ENCODE measurements at regions not wholly inside any gene's neighbourhood (a gene's known extent, or its start where the extent isn't known, plus 50 kb on each side); places are given as distances from the start of the nearest gene placed in this dataset.

DNA sequence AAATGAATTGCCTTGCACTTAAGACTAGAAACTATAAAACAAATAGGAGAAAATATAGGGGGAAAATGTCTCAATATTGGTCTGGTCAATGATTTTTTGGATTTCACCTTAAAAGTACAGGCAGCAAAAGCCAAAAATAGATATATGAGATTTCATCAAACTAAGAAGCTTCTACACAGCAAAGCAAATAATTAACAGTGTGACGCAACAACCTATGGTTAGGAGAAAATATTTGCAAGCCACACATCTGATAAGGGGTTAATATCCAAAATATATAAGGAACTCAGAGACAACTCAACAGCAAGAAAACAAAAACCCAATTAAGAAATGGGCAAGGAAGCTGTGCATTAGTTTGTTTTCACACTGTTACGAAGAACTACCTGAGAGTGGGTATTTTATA lies 89.1 kb downstream of the MAIP1 start:
- Histone ChIP-seq H3K79me2 (replicated peaks; ENCODE audit: insufficient read depth) (no peaks in the 10 kb centered on the region), H3K27ac (ENCODE audit: low read depth) (no peak overlapping the region), H3K27me3 (ENCODE audit: insufficient read depth) (no peaks in the 10 kb centered on the region), H3K9me2 (ENCODE audit: insufficient read depth) (peaks cover 6% of the 10 kb centered on the region; the same call in 1 of the 2 replicates), H3F3A (replicated peaks; ENCODE audit: low read depth) (no peaks in the 10 kb centered on the region), H2AFZ (no peak overlapping the region), H3K4me1 (ENCODE audit: insufficient read depth) (no peaks in the 10 kb centered on the region), H3K4me3 (no peak overlapping the region), H3K4me2 (no peak overlapping the region), H4K20me1 (replicated peaks; ENCODE audit: insufficient read depth) (no peaks in the 10 kb centered on the region), H3K36me3 (ENCODE audit: insufficient read depth) (no peaks in the 10 kb centered on the region)
- no peak overlapping the region for H3K27ac Mint-ChIP-seq
- H3K27me3 Mint-ChIP-seq (ENCODE audit: insufficient read depth, low read depth, poor library complexity) = no peaks in the 10 kb centered on the region
- peaks cover 29% of the 10 kb centered on the region for H3K9me3 Mint-ChIP-seq
- H3K4me1 Mint-ChIP-seq = peaks cover 5% of the 10 kb centered on the region; the same call in 2 of the 3 replicates
- TF ChIP-seq EZH2phosphoT487 (IDR thresholded peaks at IDR 0.05; ENCODE audit: unreplicated experiment) (no peak), POLR2AphosphoS5 (IDR thresholded peaks at IDR 0.05; ENCODE audit: low read depth) (no peak), EZH2 (IDR thresholded peaks at IDR 0.05; ENCODE audit: low read depth, unreplicated experiment) (no peak), ETS1 (IDR thresholded peaks at IDR 0.05) (no peak), JUNB (IDR thresholded peaks at IDR 0.05; ENCODE audit: unreplicated experiment) (no peak), ZNF331 (CRISPR knock-in tag; IDR thresholded peaks at IDR 0.05; ENCODE audit: low read depth) (no peak), CREB1 (CRISPR knock-in tag; IDR thresholded peaks at IDR 0.05; ENCODE audit: low read depth) (no peak), CTCF (conservative IDR thresholded peaks at IDR 0.05; ENCODE audit: low read depth in 2 of 2) (no peak), ZNF114 (CRISPR knock-in tag; IDR thresholded peaks at IDR 0.05) (no peak), NANOG (IDR thresholded peaks at IDR 0.05; ENCODE audit: borderline replicate concordance) (no peak), STAT1 (IDR thresholded peaks at IDR 0.05; ENCODE audit: unreplicated experiment) (no peak), ZNF462 (CRISPR knock-in tag; IDR thresholded peaks at IDR 0.05) (no peak)
- TF ChIP-seq, protein P1, sequence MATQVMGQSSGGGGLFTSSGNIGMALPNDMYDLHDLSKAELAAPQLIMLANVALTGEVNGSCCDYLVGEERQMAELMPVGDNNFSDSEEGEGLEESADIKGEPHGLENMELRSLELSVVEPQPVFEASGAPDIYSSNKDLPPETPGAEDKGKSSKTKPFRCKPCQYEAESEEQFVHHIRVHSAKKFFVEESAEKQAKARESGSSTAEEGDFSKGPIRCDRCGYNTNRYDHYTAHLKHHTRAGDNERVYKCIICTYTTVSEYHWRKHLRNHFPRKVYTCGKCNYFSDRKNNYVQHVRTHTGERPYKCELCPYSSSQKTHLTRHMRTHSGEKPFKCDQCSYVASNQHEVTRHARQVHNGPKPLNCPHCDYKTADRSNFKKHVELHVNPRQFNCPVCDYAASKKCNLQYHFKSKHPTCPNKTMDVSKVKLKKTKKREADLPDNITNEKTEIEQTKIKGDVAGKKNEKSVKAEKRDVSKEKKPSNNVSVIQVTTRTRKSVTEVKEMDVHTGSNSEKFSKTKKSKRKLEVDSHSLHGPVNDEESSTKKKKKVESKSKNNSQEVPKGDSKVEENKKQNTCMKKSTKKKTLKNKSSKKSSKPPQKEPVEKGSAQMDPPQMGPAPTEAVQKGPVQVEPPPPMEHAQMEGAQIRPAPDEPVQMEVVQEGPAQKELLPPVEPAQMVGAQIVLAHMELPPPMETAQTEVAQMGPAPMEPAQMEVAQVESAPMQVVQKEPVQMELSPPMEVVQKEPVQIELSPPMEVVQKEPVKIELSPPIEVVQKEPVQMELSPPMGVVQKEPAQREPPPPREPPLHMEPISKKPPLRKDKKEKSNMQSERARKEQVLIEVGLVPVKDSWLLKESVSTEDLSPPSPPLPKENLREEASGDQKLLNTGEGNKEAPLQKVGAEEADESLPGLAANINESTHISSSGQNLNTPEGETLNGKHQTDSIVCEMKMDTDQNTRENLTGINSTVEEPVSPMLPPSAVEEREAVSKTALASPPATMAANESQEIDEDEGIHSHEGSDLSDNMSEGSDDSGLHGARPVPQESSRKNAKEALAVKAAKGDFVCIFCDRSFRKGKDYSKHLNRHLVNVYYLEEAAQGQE (IDR thresholded peaks at IDR 0.05; ENCODE audit: unreplicated experiment) = no peak
- ATAC-seq (no peak), DNase-seq (ENCODE audit: low spot score) (no peak)
- peaks cover 28% of the 10 kb centered on the region for H3K36me3 Mint-ChIP-seq (ENCODE audit: low read depth)
- no peak overlapping the region for H3K4me3 Mint-ChIP-seq

Measured in GM23338 (cell line).